K562 (cell line): ENCODE measurements at regions not wholly inside any gene's neighbourhood (a gene's known extent, or its start where the extent isn't known, plus 50 kb on each side); places are given as distances from the start of the nearest gene placed in this dataset.

Experiments
- ATAC-seq: fragments of 200-7000 bp; cut with Tn5 transposase; 3 replicates; pipeline ENCODE4 v1.9.1; 2020; ENCODE audit warnings: moderate library complexity
- BruUV-seq: library from RNA; stranded (reverse); fragments of 400-500 nt; replicated peaks from 2 replicates; lab custom pipeline; 2021; lab: Mats Ljungman, UMichigan
- CTCF ChIA-PET: fragments of 300-600 bp; formaldehyde crosslinking; extraction: SDS; loops from one replicate; lab custom pipeline; 2021; ENCODE audit warnings: low intra/inter-chr PET ratio; lab: Yijun Ruan, JAX
- POLR2A ChIA-PET: fragments of 300-600, 350-650 bp; sonication (Branson Sonifier 250); formaldehyde crosslinking; extraction: SDS; loops from one replicate; lab custom pipeline; 2021; ENCODE audit warnings: antibody characterized with exemption, inconsistent platforms; lab: Yijun Ruan, JAX
- DNase-seq, 4 experiments: peaks; one replicate each; pipeline versions ENCODE4 v3.0.0 to v3.0.0-alpha.2; 2011 to 2018; ENCODE audit warnings: low spot score in 3 of 4, mixed read lengths in 3 of 4; ENCODE audit errors: extremely low read depth in 1 of 4
- FAIRE-seq: peaks from 2 replicates; lab custom pipeline; 2011; peaks lifted over from hg19 to GRCh38; lab: Jason Lieb, UNC
- H2AFZ ChIP-seq: 2 replicates; pipeline ENCODE4 v1.6.0; 2011; ENCODE audit warnings: low read depth, low read length, control low read depth, inconsistent platforms
- H3K27ac ChIP-seq: fragments of 200-600 bp; 3 replicates; pipeline ENCODE4 v1.8.0; 2011; ENCODE audit warnings: low read depth, mild to moderate bottlenecking, control low read depth, inconsistent platforms, low read length, moderate library complexity, mixed read lengths; ENCODE audit errors: extremely low read depth
- H3K27me3 ChIP-seq, 2 experiments: fragments of 300-600 bp in 1 of 2; 2 replicates in 1 of 2; 3 replicates in 1 of 2; pipeline versions ENCODE4 v1.6.0 to v1.8.0; 2011; ENCODE audit warnings: inconsistent platforms in 2 of 2, low read length in 2 of 2, mild to moderate bottlenecking in 1 of 2, mixed read lengths in 1 of 2, moderate library complexity in 1 of 2; ENCODE audit not compliant: control insufficient read depth in 2 of 2, insufficient read depth in 2 of 2
- H3K36me3 ChIP-seq: fragments of 300-600 bp; 3 replicates; pipeline ENCODE4 v1.8.0; 2011; ENCODE audit warnings: mild to moderate bottlenecking, low read length, inconsistent platforms; ENCODE audit not compliant: control insufficient read depth, insufficient read depth
- H3K4me1 ChIP-seq, 2 experiments: fragments of 200-600 bp in 1 of 2; replicated peaks in 1 of 2; 2 replicates in 1 of 2; 3 replicates in 1 of 2; pipeline versions ENCODE4 v1.5.1 to v1.8.0; 2011; ENCODE audit warnings: inconsistent platforms in 2 of 2, low read length in 2 of 2, mild to moderate bottlenecking in 1 of 2, mixed read lengths in 1 of 2, moderate library complexity in 1 of 2; ENCODE audit not compliant: control insufficient read depth in 2 of 2, insufficient read depth in 2 of 2
- H3K4me2 ChIP-seq: 2 replicates; pipeline ENCODE4 v1.6.1; 2011; ENCODE audit warnings: low read length, control low read depth, inconsistent platforms, mixed read lengths; ENCODE audit not compliant: insufficient read depth
- H3K4me3 ChIP-seq: fragments of 200-600 bp; sonication (generic), shearing (Covaris generic); 2 replicates; pipeline ENCODE4 v1.5.1; 2016; ENCODE audit warnings: control low read depth, inconsistent platforms
- H3K79me2 ChIP-seq: fragments of 200-600 bp; 3 replicates; pipeline ENCODE4 v1.8.0; 2011; ENCODE audit warnings: low read length, inconsistent platforms; ENCODE audit not compliant: control insufficient read depth, insufficient read depth
- H3K9ac ChIP-seq, 2 experiments: 2 replicates each; pipeline versions ENCODE4 v1.6.0 to v1.6.1; 2011; ENCODE audit warnings: low read depth in 2 of 2, low read length in 2 of 2, control low read depth in 1 of 2, inconsistent platforms in 1 of 2, mild to moderate bottlenecking in 1 of 2, mixed read lengths in 1 of 2; ENCODE audit not compliant: insufficient read depth in 1 of 2
- H3K9me1 ChIP-seq: one replicate; pipeline ENCODE4 v1.6.0; 2011; ENCODE audit warnings: inconsistent platforms, mild to moderate bottlenecking, low read length, moderate library complexity; ENCODE audit not compliant: control insufficient read depth, insufficient read depth
- H3K9me3 ChIP-seq: replicated peaks from 2 replicates; pipeline ENCODE4 v1.5.1; 2011; ENCODE audit warnings: low read depth, low read length, inconsistent platforms; ENCODE audit not compliant: control insufficient read depth, insufficient read depth
- H4K20me1 ChIP-seq: replicated peaks from 2 replicates; pipeline ENCODE4 v1.6.1; 2011; ENCODE audit warnings: low read length, inconsistent platforms, mixed read lengths; ENCODE audit not compliant: control insufficient read depth, insufficient read depth
- ARID1B ChIP-seq: fragments of 450-650 bp; IDR thresholded peaks from 2 replicates; pipeline ENCODE4 v1.6.1; 2016; ENCODE audit warnings: antibody characterized with exemption, mild to moderate bottlenecking, inconsistent platforms
- JUN ChIP-seq, 2 experiments: sonication (generic) in 1 of 2; formaldehyde crosslinking in 1 of 2; IDR thresholded peaks; 2 replicates each; pipeline versions ENCODE4 v1.6.1 to v1.8.0; 2012 to 2022; ENCODE audit warnings: borderline replicate concordance in 2 of 2, mild to moderate bottlenecking in 2 of 2, improper control_type of control experiment in 1 of 2, low read depth in 1 of 2, low read length in 1 of 2, missing genetic modification reagents in 1 of 2
- RAD21 ChIP-seq, 2 experiments: fragments of 250-450 bp in 1 of 2; fragments of 450-650 bp in 1 of 2; sonication (Bioruptor Pico) in 1 of 2; formaldehyde crosslinking in 1 of 2; IDR thresholded peaks in 1 of 2; conservative IDR thresholded peaks in 1 of 2; 2 replicates each; pipeline versions ENCODE4 v1.4.0 to v1.8.0; 2020 to 2022; ENCODE audit warnings: mild to moderate bottlenecking in 2 of 2, moderate library complexity in 1 of 2
- TBL1XR1 ChIP-seq, 2 experiments: IDR thresholded peaks; 2 replicates each; pipeline ENCODE4 v1.6.1; 2012; ENCODE audit warnings: improper control_type of control experiment in 2 of 2, low read length in 2 of 2, mild to moderate bottlenecking in 1 of 2
- THRA ChIP-seq: fragments of 450-650 bp; IDR thresholded peaks from 2 replicates; pipeline ENCODE4 v1.6.1; 2017; ENCODE audit warnings: mild to moderate bottlenecking, moderate library complexity
- ZNF134 ChIP-seq: fragments of 250-450 bp; sonication (Bioruptor Pico); conservative IDR thresholded peaks from 2 replicates; pipeline ENCODE4 v1.4.0; 2020
- ZNF764 ChIP-seq: fragments of 250-450 bp; sonication (Bioruptor Pico); IDR thresholded peaks from 2 replicates; pipeline ENCODE4 v1.4.0; 2020; ENCODE audit warnings: low read depth, mild to moderate bottlenecking, moderate library complexity
- WGBS: fragments of 100-300 bp; shearing (Covaris generic); methylation state at CpG from one replicate; pipeline ENCODE4 v1.1.6; 2016; ENCODE audit warnings: low coverage, mixed read lengths; ENCODE audit not compliant: insufficient coverage; ENCODE audit errors: missing lambda C conversion rate; 5-methylcytosine and 5-hydroxymethylcytosine counted together
- in situ Hi-C: fragments of 300-500 bp; cut with MboI; formaldehyde crosslinking; loops from 4 replicates; pipeline ENCODE4 v1.15.0; 2018; ENCODE audit warnings: inconsistent platforms, mixed read lengths
- intact Hi-C: fragments of 100-400 bp; cut with micrococcal nuclease; formaldehyde crosslinking; loops from 2 replicates; pipeline ENCODE4 v1.14.2; 2022
- TF ChIP-seq, protein P1 (sequence below): fragments of 450-650 bp; IDR thresholded peaks from 2 replicates; pipeline ENCODE4 v1.6.1; 2017; ENCODE audit warnings: antibody characterized with exemption
- TF ChIP-seq, protein P2 (sequence below): IDR thresholded peaks from 2 replicates; pipeline ENCODE4 v1.6.1; 2012; ENCODE audit warnings: low read depth, low read length, improper control_type of control experiment, borderline replicate concordance
- TF ChIP-seq, protein P3 (sequence below), 2 experiments: fragments of 450-650 bp; IDR thresholded peaks; 2 replicates each; pipeline ENCODE4 v1.6.1; 2016
- TF ChIP-seq, protein P4 (sequence below), 3 experiments: fragments of 200-800 bp in 1 of 3; sonication (Bioruptor generic) in 1 of 3; sonication (generic) in 1 of 3; formaldehyde crosslinking in 1 of 3; IDR thresholded peaks; 2 replicates each; pipeline versions ENCODE4 v1.6.1 to v1.8.0; 2016 to 2022; ENCODE audit warnings: mild to moderate bottlenecking in 2 of 3, missing compliant biosample characterization in 2 of 3, missing genetic modification characterization in 2 of 3, missing genetic modification reagents in 1 of 3

DNA sequence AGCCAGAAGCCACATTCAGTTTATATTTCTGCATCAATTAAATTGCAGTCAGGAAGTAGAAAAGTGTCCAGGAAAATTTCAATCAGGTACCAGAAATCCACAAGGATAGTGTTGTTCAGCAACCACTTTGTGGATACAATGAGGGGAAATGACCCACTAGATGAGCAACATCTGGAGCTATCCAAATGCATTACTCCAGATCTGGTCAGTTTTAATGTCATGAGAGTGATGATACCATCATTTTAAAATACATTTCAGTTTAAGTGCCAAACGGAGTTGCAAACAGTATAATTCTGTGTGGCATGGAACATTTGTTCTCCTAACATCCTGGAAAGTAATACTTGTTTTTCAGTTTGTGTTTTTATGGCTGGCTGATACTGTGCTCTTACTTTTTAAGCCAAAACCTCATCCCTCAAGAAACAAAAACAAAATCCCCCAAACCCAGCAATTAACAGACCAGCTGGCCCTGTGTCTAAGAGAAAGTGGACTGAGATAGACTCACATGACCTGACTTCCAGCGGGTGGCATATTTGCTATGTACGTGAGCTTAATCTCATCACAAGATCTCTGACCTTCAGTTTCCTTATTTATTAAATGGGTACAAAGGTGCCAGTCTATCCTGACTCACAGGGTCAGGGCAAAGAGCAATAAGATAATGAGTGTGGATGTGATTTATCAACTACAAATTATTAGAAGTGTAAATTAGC is 58.8 kb upstream of the CNKSR3 start (continued):
- TF ChIP-seq, protein P1, sequence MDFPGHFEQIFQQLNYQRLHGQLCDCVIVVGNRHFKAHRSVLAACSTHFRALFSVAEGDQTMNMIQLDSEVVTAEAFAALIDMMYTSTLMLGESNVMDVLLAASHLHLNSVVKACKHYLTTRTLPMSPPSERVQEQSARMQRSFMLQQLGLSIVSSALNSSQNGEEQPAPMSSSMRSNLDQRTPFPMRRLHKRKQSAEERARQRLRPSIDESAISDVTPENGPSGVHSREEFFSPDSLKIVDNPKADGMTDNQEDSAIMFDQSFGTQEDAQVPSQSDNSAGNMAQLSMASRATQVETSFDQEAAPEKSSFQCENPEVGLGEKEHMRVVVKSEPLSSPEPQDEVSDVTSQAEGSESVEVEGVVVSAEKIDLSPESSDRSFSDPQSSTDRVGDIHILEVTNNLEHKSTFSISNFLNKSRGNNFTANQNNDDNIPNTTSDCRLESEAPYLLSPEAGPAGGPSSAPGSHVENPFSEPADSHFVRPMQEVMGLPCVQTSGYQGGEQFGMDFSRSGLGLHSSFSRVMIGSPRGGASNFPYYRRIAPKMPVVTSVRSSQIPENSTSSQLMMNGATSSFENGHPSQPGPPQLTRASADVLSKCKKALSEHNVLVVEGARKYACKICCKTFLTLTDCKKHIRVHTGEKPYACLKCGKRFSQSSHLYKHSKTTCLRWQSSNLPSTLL, result no peak
- TF ChIP-seq RAD21 (CRISPR knock-in tag; conservative IDR thresholded peaks at IDR 0.05 in 1 of 2, IDR thresholded peaks at IDR 0.05 in 1 of 2), result no peak
- TF ChIP-seq ZNF134 (CRISPR knock-in tag), result no peak
- TF ChIP-seq TBL1XR1 (IDR thresholded peaks at IDR 0.05; ENCODE audit: low read length in 2 of 2), result no peak
- no peak for TF ChIP-seq THRA
- TF ChIP-seq ARID1B, result no peak
- no peak for TF ChIP-seq ZNF764 (CRISPR knock-in tag)
- TF ChIP-seq, all 486 proteins: peak for 0

- no peaks in the 10 kb centered on the region for H3K9me3 ChIP-seq
- no peaks in the 10 kb centered on the region; the same call in 1 of the 2 replicates for H4K20me1 ChIP-seq
- H3K4me3 ChIP-seq, result no peak overlapping the region
- no peak overlapping the region for H3K4me2 ChIP-seq
- no peak for FAIRE-seq
- DNase-seq, result no peak
- intact Hi-C loops, result no loop called here
- in situ Hi-C loops, result no loop called here
- CTCF ChIA-PET, result no interaction called here
- H3K9me1 ChIP-seq, result no peaks in the 10 kb centered on the region
- H3K36me3 ChIP-seq, result no peaks in the 10 kb centered on the region
- no peak overlapping the region for H2AFZ ChIP-seq
- BruUV-seq, result no TSS peak
- peaks cover 6 to 8% of the 10 kb centered on the region in 2 experiments for H3K27me3 ChIP-seq
- POLR2A ChIA-PET, result no interaction called here
- WGBS, result 26% methylated on average over 2 of the region's 2 CpGs
- H3K9ac ChIP-seq, result no peak overlapping the region
- H3K27ac ChIP-seq, result no peak overlapping the region
- no peak for ATAC-seq
- no peaks in the 10 kb centered on the region for H3K4me1 ChIP-seq
- no peaks in the 10 kb centered on the region for H3K79me2 ChIP-seq
- TF ChIP-seq, protein P2, sequence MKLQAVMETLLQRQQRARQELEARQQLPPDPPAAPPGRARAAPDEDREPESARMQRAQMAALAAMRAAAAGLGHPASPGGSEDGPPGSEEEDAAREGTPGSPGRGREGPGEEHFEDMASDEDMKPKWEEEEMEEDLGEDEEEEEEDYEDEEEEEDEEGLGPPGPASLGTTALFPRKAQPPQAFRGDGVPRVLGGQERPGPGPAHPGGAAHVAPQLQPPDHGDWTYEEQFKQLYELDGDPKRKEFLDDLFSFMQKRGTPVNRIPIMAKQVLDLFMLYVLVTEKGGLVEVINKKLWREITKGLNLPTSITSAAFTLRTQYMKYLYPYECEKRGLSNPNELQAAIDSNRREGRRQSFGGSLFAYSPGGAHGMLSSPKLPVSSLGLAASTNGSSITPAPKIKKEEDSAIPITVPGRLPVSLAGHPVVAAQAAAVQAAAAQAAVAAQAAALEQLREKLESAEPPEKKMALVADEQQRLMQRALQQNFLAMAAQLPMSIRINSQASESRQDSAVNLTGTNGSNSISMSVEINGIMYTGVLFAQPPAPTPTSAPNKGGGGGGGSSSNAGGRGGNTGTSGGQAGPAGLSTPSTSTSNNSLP, result no peak
- TF ChIP-seq, protein P3, sequence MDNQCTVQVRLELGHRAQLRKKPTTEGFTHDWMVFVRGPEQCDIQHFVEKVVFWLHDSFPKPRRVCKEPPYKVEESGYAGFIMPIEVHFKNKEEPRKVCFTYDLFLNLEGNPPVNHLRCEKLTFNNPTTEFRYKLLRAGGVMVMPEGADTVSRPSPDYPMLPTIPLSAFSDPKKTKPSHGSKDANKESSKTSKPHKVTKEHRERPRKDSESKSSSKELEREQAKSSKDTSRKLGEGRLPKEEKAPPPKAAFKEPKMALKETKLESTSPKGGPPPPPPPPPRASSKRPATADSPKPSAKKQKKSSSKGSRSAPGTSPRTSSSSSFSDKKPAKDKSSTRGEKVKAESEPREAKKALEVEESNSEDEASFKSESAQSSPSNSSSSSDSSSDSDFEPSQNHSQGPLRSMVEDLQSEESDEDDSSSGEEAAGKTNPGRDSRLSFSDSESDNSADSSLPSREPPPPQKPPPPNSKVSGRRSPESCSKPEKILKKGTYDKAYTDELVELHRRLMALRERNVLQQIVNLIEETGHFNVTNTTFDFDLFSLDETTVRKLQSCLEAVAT (IDR thresholded peaks at IDR 0.05), result no peak
- TF ChIP-seq, protein P4, sequence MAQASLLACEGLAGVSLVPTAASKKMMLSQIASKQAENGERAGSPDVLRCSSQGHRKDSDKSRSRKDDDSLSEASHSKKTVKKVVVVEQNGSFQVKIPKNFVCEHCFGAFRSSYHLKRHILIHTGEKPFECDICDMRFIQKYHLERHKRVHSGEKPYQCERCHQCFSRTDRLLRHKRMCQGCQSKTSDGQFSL (CRISPR knock-in tag; IDR thresholded peaks at IDR 0.05), result no peak
- TF ChIP-seq, protein P4 (tag; IDR thresholded peaks at IDR 0.05), result no peak
- TF ChIP-seq JUN (IDR thresholded peaks at IDR 0.05; ENCODE audit: borderline replicate concordance, low read depth, low read length), result no peak
- TF ChIP-seq JUN (CRISPR knock-in tag; IDR thresholded peaks at IDR 0.05; ENCODE audit: borderline replicate concordance), result no peak
Measured at GRCh38 chr6:154570505-154570904, 60.0 kb upstream of the CNKSR3 start.
